HG02970 (cell line): ENCODE measurements at regions not wholly inside any gene's neighbourhood (a gene's known extent, or its start where the extent isn't known, plus 50 kb on each side); places are given as distances from the start of the nearest gene placed in this dataset.
"Not testable (repeated sequence)": the region's sequence is repeated elsewhere in the genome, so short reads cannot be mapped to it uniquely, and the experiment has no call there.

ENCODE experiments used
- ATAC-seq: cut with Tn5 transposase; IDR thresholded peaks from one replicate; pipeline ENCODE4 v1.9.1; 2021; ENCODE audit warnings: mild to moderate bottlenecking, moderate library complexity, moderate number of reproducible peaks; ENCODE audit not compliant: unreplicated experiment, low FRiP score

DNA sequence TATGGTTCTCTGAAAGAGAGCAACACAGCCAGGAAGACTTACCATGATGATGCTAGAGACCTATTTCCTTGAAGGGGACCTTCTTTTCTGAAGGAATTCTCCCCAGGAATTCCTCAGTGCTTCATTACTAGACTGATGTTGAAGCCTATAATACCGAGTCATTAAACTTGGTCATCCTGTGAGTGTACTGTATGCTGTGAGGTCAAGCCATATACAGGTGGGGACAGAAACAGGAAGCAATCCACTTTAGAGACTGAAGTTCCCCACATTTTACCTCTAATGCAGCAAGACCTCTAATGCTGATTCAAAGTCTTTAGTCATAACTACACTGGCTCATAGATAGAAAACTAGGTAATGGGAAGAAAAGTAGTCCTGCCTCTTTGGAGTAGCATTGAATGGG lies 77.1 kb upstream of the RASEF start:
- no peak for ATAC-seq

GRCh38 chr9:83138422-83139135 lies 75.6 kb upstream of the RASEF start:
- ATAC-seq: no peak

DNA sequence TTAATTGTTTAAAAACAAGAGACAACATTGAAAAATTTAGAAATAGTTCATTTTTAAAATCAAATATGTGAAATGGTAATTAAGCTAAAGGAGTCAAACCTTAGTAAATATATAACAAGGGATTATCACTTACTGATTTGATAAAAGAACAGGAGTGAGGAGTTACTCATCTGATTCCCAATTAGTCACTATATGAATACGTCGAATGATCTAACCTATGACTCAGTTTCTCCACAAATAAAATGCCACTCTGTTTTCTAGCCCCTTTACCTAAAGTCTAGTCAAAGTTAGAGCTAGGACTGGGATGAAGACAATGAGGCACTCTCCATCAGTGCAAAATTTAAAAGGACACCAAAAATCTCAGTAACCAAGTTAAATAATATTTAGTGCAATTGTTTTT lies 70.4 kb upstream of the RASEF start:
- ATAC-seq: no peak

- no peak for ATAC-seq
Observed at GRCh38 chr9:83132768-83133167, 69.8 kb upstream of the RASEF start.

GRCh38 chr9:83130541-83130940 lies 67.6 kb upstream of the RASEF start:
- ATAC-seq: no peak

DNA sequence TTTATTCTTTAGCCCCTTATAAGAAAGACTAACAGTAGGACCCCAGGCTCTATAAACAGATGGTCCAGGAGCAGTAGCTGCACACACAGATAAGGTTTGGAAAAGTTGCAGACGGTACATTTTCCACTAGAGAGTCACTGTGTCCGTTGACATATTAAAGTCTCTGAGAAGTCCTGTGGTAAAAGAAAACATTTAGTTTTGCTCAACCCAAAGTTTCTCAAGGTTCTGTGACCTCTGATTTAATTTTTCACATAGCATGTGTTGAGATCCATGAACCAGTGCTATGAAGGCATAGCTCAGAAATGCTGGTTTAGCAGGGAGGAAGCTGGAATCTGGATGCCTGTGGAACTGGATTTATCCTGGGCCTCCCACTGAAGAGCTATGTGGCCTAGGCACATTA lies 62.7 kb upstream of the RASEF start:
- ATAC-seq: no peak

DNA sequence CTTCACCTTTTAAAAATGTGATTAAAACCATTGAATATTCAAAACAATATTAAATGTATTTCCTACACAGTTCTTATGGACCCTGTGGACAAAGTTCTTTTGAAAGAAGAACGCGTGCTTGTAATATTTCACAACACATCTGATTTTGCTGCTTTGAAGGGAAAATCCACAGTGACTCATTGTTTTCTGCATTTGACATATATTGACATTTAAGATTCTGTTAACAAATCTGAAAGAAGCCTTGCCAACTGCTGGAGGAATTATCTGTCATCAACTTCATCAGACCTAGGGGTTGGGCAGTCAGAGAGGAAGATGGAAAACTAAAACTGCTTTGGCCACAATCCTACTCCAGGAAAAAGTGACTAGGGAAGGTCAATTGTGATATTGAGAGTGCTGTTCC lies 56.9 kb upstream of the RASEF start:
- ATAC-seq: no peak

- ATAC-seq: no peak
Observed at GRCh38 chr9:83116026-83116425, 53.1 kb upstream of the RASEF start.

GRCh38 chr9:83113445-83113844 lies 50.5 kb upstream of the RASEF start:
- ATAC-seq: not testable (repeated sequence)
